K562 (cell line): ENCODE measurements at regions not wholly inside any gene's neighbourhood (a gene's known extent, or its start where the extent isn't known, plus 50 kb on each side); places are given as distances from the start of the nearest gene placed in this dataset.

ENCODE experiments used
- NBN ChIP-seq: fragments of 450-650 bp; IDR thresholded peaks from 2 replicates; pipeline ENCODE4 v1.6.1; 2016; ENCODE audit warnings: low read depth, mild to moderate bottlenecking
- POLR2A ChIP-seq: fragments of 450-650 bp; conservative IDR thresholded peaks from 2 replicates; pipeline ENCODE4 v1.6.1; 2016
- SMARCC2 ChIP-seq: fragments of 450-650 bp; IDR thresholded peaks from 2 replicates; pipeline ENCODE4 v1.6.1; 2017; ENCODE audit warnings: antibody characterized with exemption, moderate library complexity, mild to moderate bottlenecking, low read depth
- ZNF175 ChIP-seq: fragments of 200-800 bp; sonication (Bioruptor generic); IDR thresholded peaks from 2 replicates; pipeline ENCODE4 v1.6.1; 2016; ENCODE audit warnings: low read depth, mild to moderate bottlenecking, missing genetic modification characterization, missing compliant biosample characterization
- ZNF586 ChIP-seq: fragments of 450-650 bp; formaldehyde crosslinking; conservative IDR thresholded peaks from 2 replicates; pipeline ENCODE4 v1.4.0; 2020; ENCODE audit warnings: mild to moderate bottlenecking, moderate library complexity
- TF ChIP-seq, protein P1 (sequence below), 3 experiments: IDR thresholded peaks in 2 of 3; conservative IDR thresholded peaks in 1 of 3; 2 replicates each; pipeline ENCODE4 v1.5.1; 2011 to 2012; ENCODE audit warnings: low read length in 3 of 3, mild to moderate bottlenecking in 3 of 3, control low read depth in 2 of 3, improper control_type of control experiment in 1 of 3, inconsistent platforms in 1 of 3, low read depth in 1 of 3, mixed read lengths in 1 of 3, moderate library complexity in 1 of 3; ENCODE audit not compliant: insufficient read depth in 2 of 3
- TF ChIP-seq, protein P2 (sequence below): fragments of 250-450 bp; sonication (Bioruptor Pico); IDR thresholded peaks from 2 replicates; pipeline ENCODE4 v1.5.0; 2022; ENCODE audit warnings: mild to moderate bottlenecking

DNA sequence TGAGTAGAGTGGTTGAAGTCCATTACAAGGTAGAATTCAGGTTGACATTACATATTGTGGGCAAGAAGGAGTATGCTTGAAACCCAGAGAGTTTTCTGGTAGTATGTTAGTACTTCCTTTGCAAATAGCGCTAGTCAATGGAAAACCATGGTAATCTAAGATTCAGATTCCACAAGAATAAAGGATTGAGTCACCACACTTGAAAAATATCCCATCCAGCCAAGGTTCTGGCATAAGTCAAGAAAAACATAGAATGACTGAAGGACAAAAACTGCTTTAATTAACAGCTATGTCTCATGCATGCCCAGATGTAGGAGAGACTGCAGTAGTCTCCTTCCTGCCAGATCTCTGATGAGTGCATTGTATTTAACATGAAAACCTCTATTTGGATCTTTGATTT is 469.8 kb downstream of the BMP2 start:
- TF ChIP-seq SMARCC2 = no peak
- no peak for TF ChIP-seq ZNF586 (CRISPR knock-in tag)
- TF ChIP-seq, protein P1, sequence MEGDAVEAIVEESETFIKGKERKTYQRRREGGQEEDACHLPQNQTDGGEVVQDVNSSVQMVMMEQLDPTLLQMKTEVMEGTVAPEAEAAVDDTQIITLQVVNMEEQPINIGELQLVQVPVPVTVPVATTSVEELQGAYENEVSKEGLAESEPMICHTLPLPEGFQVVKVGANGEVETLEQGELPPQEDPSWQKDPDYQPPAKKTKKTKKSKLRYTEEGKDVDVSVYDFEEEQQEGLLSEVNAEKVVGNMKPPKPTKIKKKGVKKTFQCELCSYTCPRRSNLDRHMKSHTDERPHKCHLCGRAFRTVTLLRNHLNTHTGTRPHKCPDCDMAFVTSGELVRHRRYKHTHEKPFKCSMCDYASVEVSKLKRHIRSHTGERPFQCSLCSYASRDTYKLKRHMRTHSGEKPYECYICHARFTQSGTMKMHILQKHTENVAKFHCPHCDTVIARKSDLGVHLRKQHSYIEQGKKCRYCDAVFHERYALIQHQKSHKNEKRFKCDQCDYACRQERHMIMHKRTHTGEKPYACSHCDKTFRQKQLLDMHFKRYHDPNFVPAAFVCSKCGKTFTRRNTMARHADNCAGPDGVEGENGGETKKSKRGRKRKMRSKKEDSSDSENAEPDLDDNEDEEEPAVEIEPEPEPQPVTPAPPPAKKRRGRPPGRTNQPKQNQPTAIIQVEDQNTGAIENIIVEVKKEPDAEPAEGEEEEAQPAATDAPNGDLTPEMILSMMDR (IDR thresholded peaks at IDR 0.05 in 2 of 3, conservative IDR thresholded peaks at IDR 0.05 in 1 of 3; ENCODE audit: insufficient read depth in 2 of 3, low read depth in 1 of 3, low read length in 3 of 3) = no peak
- no peak for TF ChIP-seq ZNF175 (CRISPR knock-in tag)
- TF ChIP-seq, protein P2, sequence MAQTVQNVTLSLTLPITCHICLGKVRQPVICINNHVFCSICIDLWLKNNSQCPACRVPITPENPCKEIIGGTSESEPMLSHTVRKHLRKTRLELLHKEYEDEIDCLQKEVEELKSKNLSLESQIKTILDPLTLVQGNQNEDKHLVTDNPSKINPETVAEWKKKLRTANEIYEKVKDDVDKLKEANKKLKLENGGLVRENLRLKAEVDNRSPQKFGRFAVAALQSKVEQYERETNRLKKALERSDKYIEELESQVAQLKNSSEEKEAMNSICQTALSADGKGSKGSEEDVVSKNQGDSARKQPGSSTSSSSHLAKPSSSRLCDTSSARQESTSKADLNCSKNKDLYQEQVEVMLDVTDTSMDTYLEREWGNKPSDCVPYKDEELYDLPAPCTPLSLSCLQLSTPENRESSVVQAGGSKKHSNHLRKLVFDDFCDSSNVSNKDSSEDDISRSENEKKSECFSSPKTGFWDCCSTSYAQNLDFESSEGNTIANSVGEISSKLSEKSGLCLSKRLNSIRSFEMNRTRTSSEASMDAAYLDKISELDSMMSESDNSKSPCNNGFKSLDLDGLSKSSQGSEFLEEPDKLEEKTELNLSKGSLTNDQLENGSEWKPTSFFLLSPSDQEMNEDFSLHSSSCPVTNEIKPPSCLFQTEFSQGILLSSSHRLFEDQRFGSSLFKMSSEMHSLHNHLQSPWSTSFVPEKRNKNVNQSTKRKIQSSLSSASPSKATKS = no peak
- TF ChIP-seq POLR2A = no peak
- TF ChIP-seq NBN = no peak
